SK-N-SH treated with all-trans-retinoic acid at 6 μM for 48 hours (cell line): ENCODE measurements at regions not wholly inside any gene's neighbourhood (a gene's known extent, or its start where the extent isn't known, plus 50 kb on each side); places are given as distances from the start of the nearest gene placed in this dataset.

Source experiments
- ATAC-seq: fragments of 200-7000 bp; cut with Tn5 transposase; 3 replicates; pipeline ENCODE4 v1.9.1; 2020; ENCODE audit warnings: mild to moderate bottlenecking, moderate library complexity
- ARNTL ChIP-seq: fragments of 450-650 bp; formaldehyde crosslinking; IDR thresholded peaks from 2 replicates; pipeline ENCODE4 v1.5.0; 2020; ENCODE audit warnings: low read depth, mild to moderate bottlenecking, moderate library complexity, borderline replicate concordance
- BACH2 ChIP-seq: fragments of 250-450 bp; sonication (Bioruptor Pico); IDR thresholded peaks from 2 replicates; pipeline ENCODE4 v1.9.0; 2021; ENCODE audit warnings: mild to moderate bottlenecking, borderline replicate concordance
- CSDC2 ChIP-seq: fragments of 250-450 bp; sonication (Bioruptor Pico); IDR thresholded peaks from 2 replicates; pipeline ENCODE4 v1.5.0; 2020; ENCODE audit warnings: mild to moderate bottlenecking, moderate library complexity
- ESRRG ChIP-seq: fragments of 250-450 bp; sonication (Bioruptor Pico); IDR thresholded peaks from 2 replicates; pipeline ENCODE4 v1.6.1; 2021; ENCODE audit warnings: mild to moderate bottlenecking
- GLIS3 ChIP-seq: fragments of 250-450 bp; sonication (Bioruptor Pico); IDR thresholded peaks from 2 replicates; pipeline ENCODE4 v1.5.0; 2020; ENCODE audit warnings: mild to moderate bottlenecking, moderate library complexity
- ISL1 ChIP-seq: fragments of 250-450 bp; sonication (Bioruptor Pico); IDR thresholded peaks from 2 replicates; pipeline ENCODE4 v2.1.2; 2022; ENCODE audit warnings: mild to moderate bottlenecking, moderate library complexity
- OSR1 ChIP-seq: fragments of 250-450 bp; sonication (Bioruptor Pico); IDR thresholded peaks from 2 replicates; pipeline ENCODE4 v1.8.0; 2022; ENCODE audit warnings: moderate library complexity, mild to moderate bottlenecking, inconsistent platforms
- PATZ1 ChIP-seq: fragments of 250-450 bp; sonication (Bioruptor Pico); IDR thresholded peaks from 2 replicates; pipeline ENCODE4 v1.8.0; 2020; ENCODE audit warnings: mild to moderate bottlenecking, moderate library complexity, borderline replicate concordance
- POU6F1 ChIP-seq: fragments of 250-450 bp; sonication (Bioruptor Pico); IDR thresholded peaks from 2 replicates; pipeline ENCODE4 v1.8.0; 2021; ENCODE audit warnings: low read depth, mild to moderate bottlenecking, moderate library complexity, borderline replicate concordance
- PPARA ChIP-seq: fragments of 250-450 bp; sonication (Bioruptor Pico); IDR thresholded peaks from 2 replicates; pipeline ENCODE4 v1.5.0; 2020; ENCODE audit warnings: mild to moderate bottlenecking, borderline replicate concordance
- RARB ChIP-seq: fragments of 250-450 bp; sonication (Bioruptor Pico); IDR thresholded peaks from 2 replicates; pipeline ENCODE4 v1.8.0; 2021; ENCODE audit warnings: mild to moderate bottlenecking, moderate library complexity
- SNAI2 ChIP-seq: fragments of 250-450 bp; sonication (Bioruptor Pico); IDR thresholded peaks from 2 replicates; pipeline ENCODE4 v1.5.0; 2020; ENCODE audit warnings: mild to moderate bottlenecking, moderate library complexity
- TOX ChIP-seq: fragments of 250-450 bp; sonication (Bioruptor Pico); IDR thresholded peaks from 2 replicates; pipeline ENCODE4 v1.8.0; 2021; ENCODE audit warnings: mild to moderate bottlenecking, moderate library complexity, borderline replicate concordance
- TSHZ2 ChIP-seq: fragments of 250-450 bp; sonication (Bioruptor Pico); IDR thresholded peaks from 2 replicates; pipeline ENCODE4 v1.5.0; 2020; ENCODE audit warnings: mild to moderate bottlenecking, moderate library complexity
- ZC3H10 ChIP-seq: fragments of 250-450 bp; sonication (Bioruptor Pico); IDR thresholded peaks from 2 replicates; pipeline ENCODE4 v1.5.1; 2021; ENCODE audit warnings: mild to moderate bottlenecking, moderate library complexity
- ZFP3 ChIP-seq: fragments of 250-450 bp; sonication (Bioruptor Pico); IDR thresholded peaks from 2 replicates; pipeline ENCODE4 v1.5.0; 2020; ENCODE audit warnings: mild to moderate bottlenecking, moderate library complexity
- ZFP30 ChIP-seq: fragments of 450-650 bp; formaldehyde crosslinking; IDR thresholded peaks from 2 replicates; pipeline ENCODE4 v1.5.0; 2022; ENCODE audit warnings: mild to moderate bottlenecking, moderate library complexity
- ZNF565 ChIP-seq: fragments of 450-650 bp; formaldehyde crosslinking; conservative IDR thresholded peaks from 2 replicates; pipeline ENCODE4 v1.5.0; 2020; ENCODE audit warnings: low read depth, mild to moderate bottlenecking, moderate library complexity
- ZNF70 ChIP-seq: fragments of 450-650 bp; formaldehyde crosslinking; IDR thresholded peaks from 2 replicates; pipeline ENCODE4 v1.5.0; 2020; ENCODE audit warnings: mild to moderate bottlenecking, moderate library complexity
- ZNF8 ChIP-seq: fragments of 450-650 bp; formaldehyde crosslinking; IDR thresholded peaks from 2 replicates; pipeline ENCODE4 v1.5.0; 2020; ENCODE audit warnings: mild to moderate bottlenecking, moderate library complexity
- TF ChIP-seq, protein P1 (sequence below): fragments of 250-450 bp; sonication (Bioruptor Pico); IDR thresholded peaks from 2 replicates; pipeline ENCODE4 v1.5.1; 2021; ENCODE audit warnings: mild to moderate bottlenecking, moderate library complexity
- TF ChIP-seq, protein P2 (sequence below): fragments of 250-450 bp; sonication (Bioruptor Pico); IDR thresholded peaks from 2 replicates; pipeline ENCODE4 v1.5.1; 2020; ENCODE audit warnings: low read depth, mild to moderate bottlenecking, moderate library complexity

- TF ChIP-seq BACH2 (no peak), ZFP3 (CRISPR knock-in tag) (no peak), OSR1 (CRISPR knock-in tag) (no peak), RARB (CRISPR knock-in tag) (no peak), ZFP30 (no peak), TOX (CRISPR knock-in tag) (no peak), GLIS3 (no peak), PATZ1 (CRISPR knock-in tag) (no peak)
- no peak for ATAC-seq
Observed at GRCh38 chr4:14865031-14865366, 137.3 kb upstream of the CPEB2 start.

DNA sequence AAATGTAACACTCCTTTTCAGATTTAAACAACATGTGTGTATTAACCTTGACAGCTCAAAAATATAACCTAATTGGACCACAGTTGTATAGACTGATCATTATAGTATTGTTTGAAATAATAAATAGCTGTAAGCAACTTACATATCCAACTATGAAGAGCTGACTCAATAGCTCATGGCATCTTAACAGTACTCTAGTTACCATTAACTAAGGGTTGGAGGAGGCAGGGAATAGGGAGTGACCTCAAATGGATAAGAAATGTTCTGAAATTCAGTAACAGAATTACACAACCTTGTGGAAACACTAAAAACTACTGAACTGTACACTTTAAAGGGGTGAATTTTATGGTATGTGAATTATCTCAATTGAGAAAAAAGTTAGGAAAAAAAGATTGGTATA is 136.5 kb upstream of the CPEB2 start:
- ATAC-seq, result no peak
- no peak for TF ChIP-seq ZC3H10
- TF ChIP-seq ZNF565, result no peak
- no peak for TF ChIP-seq ZNF70

- no peak for TF ChIP-seq ISL1 (CRISPR knock-in tag)
- TF ChIP-seq, protein P1, sequence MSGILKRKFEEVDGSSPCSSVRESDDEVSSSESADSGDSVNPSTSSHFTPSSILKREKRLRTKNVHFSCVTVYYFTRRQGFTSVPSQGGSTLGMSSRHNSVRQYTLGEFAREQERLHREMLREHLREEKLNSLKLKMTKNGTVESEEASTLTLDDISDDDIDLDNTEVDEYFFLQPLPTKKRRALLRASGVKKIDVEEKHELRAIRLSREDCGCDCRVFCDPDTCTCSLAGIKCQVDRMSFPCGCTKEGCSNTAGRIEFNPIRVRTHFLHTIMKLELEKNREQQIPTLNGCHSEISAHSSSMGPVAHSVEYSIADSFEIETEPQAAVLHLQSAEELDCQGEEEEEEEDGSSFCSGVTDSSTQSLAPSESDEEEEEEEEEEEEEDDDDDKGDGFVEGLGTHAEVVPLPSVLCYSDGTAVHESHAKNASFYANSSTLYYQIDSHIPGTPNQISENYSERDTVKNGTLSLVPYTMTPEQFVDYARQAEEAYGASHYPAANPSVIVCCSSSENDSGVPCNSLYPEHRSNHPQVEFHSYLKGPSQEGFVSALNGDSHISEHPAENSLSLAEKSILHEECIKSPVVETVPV (CRISPR knock-in tag), result no peak
- TF ChIP-seq ZNF8 (CRISPR knock-in tag), result no peak
- TF ChIP-seq ESRRG (CRISPR knock-in tag), result no peak
- TF ChIP-seq ZFP30, result no peak
- TF ChIP-seq ZNF70, result no peak
- TF ChIP-seq GLIS3, result no peak
- no peak for TF ChIP-seq ZFP3 (CRISPR knock-in tag)
- no peak for TF ChIP-seq ARNTL
- no peak for TF ChIP-seq BACH2
- TF ChIP-seq CSDC2, result no peak
- TF ChIP-seq, protein P2, sequence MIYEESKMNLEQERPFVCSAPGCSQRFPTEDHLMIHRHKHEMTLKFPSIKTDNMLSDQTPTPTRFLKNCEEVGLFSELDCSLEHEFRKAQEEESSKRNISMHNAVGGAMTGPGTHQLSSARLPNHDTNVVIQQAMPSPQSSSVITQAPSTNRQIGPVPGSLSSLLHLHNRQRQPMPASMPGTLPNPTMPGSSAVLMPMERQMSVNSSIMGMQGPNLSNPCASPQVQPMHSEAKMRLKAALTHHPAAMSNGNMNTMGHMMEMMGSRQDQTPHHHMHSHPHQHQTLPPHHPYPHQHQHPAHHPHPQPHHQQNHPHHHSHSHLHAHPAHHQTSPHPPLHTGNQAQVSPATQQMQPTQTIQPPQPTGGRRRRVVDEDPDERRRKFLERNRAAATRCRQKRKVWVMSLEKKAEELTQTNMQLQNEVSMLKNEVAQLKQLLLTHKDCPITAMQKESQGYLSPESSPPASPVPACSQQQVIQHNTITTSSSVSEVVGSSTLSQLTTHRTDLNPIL, result no peak
- no peak for TF ChIP-seq RARB (CRISPR knock-in tag)
- no peak for TF ChIP-seq PPARA (CRISPR knock-in tag)
- TF ChIP-seq SNAI2, result no peak
- no peak for TF ChIP-seq OSR1 (CRISPR knock-in tag)
- no peak for TF ChIP-seq TOX (CRISPR knock-in tag)
- ATAC-seq, result no peak
Observed at GRCh38 chr4:14867847-14868246, 134.4 kb upstream of the CPEB2 start.

- ATAC-seq, result no peak
Observed at GRCh38 chr4:14868426-14869395, 133.6 kb upstream of the CPEB2 start.

GRCh38 chr4:14871676-14872430 is 130.4 kb upstream of the CPEB2 start:
- 0 out of 3 replicates have a peak, but pooled peaks have one; percentile 25 for ATAC-seq
- TF ChIP-seq OSR1 (CRISPR knock-in tag) (no peak), TSHZ2 (no peak), ZC3H10 (no peak), ZNF565 (no peak), RARB (CRISPR knock-in tag) (no peak), POU6F1 (CRISPR knock-in tag) (no peak), SNAI2 (no peak), ZNF70 (no peak), ISL1 (CRISPR knock-in tag) (no peak)
- TF ChIP-seq, protein P1 (CRISPR knock-in tag), result no peak

More at GRCh38 chr4:14868426-14869395, 133.6 kb upstream of the CPEB2 start:
- TF ChIP-seq BACH2 (no peak), ZNF565 (no peak)
- TF ChIP-seq, all 23 proteins: peak for 0
